D721Med (cell line): ENCODE measurements at regions not wholly inside any gene's neighbourhood (a gene's known extent, or its start where the extent isn't known, plus 50 kb on each side); places are given as distances from the start of the nearest gene placed in this dataset.

Experiments
- DNase-seq: peaks from one replicate; pipeline ENCODE4 v3.0.0; 2011; ENCODE audit warnings: low spot score; ENCODE audit not compliant: insufficient read length
- FAIRE-seq: peaks from 2 replicates; lab custom pipeline; 2011; peaks lifted over from hg19 to GRCh38; lab: Jason Lieb, UNC
- TF ChIP-seq, protein P1 (sequence below): IDR thresholded peaks from 2 replicates; pipeline ENCODE4 v1.5.1; 2012; ENCODE audit warnings: mild to moderate bottlenecking, control low read depth; ENCODE audit not compliant: insufficient read depth; ENCODE audit errors: missing control alignments

GRCh38 chr15:25068696-25069095, 113.9 kb downstream of the SNRPN start:
- FAIRE-seq (no peak), DNase-seq (no peak)
- TF ChIP-seq, protein P1, sequence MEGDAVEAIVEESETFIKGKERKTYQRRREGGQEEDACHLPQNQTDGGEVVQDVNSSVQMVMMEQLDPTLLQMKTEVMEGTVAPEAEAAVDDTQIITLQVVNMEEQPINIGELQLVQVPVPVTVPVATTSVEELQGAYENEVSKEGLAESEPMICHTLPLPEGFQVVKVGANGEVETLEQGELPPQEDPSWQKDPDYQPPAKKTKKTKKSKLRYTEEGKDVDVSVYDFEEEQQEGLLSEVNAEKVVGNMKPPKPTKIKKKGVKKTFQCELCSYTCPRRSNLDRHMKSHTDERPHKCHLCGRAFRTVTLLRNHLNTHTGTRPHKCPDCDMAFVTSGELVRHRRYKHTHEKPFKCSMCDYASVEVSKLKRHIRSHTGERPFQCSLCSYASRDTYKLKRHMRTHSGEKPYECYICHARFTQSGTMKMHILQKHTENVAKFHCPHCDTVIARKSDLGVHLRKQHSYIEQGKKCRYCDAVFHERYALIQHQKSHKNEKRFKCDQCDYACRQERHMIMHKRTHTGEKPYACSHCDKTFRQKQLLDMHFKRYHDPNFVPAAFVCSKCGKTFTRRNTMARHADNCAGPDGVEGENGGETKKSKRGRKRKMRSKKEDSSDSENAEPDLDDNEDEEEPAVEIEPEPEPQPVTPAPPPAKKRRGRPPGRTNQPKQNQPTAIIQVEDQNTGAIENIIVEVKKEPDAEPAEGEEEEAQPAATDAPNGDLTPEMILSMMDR, result no peak

- DNase-seq, result no peak
- FAIRE-seq, result no peak
- TF ChIP-seq, protein P1, result no peak
Measured at GRCh38 chr15:25070353-25070963, 115.7 kb downstream of the SNRPN start.

GRCh38 chr15:25072857-25073476, 118.2 kb downstream of the SNRPN start:
- no peak for FAIRE-seq
- TF ChIP-seq, protein P1, result no peak
- DNase-seq, result no peak

- TF ChIP-seq, protein P1, result no peak
- DNase-seq (no peak), FAIRE-seq (no peak)
Measured at GRCh38 chr15:25087137-25087536, 132.3 kb downstream of the SNRPN start.

DNA sequence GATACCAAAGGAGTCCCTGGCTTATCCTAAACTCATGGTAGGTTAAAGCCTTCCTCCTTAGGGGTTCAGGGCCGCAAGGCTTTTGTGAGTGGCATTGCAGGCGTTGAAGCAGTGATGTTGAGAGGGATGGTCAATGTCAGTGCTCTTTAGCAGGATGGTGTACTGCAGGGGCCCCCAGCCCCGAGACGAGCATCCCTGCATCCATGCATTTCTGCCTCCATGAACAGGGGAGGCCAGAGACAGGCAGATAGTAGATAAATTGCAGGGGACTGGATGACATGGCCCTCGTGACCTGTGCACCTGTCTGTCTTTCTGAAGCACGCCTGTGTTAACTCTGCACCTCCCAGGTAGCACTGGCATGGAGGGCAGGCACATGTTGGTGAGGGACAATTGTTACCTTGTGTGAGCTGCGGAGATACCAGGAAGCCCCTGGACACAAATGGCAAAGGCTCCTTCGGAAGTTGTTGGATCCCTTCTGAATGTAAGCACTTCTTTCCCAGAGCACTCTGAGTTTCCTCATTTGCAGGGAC, 133.5 kb downstream of the SNRPN start:
- no peak for DNase-seq
- FAIRE-seq, result no peak
- TF ChIP-seq, protein P1, result no peak

DNA sequence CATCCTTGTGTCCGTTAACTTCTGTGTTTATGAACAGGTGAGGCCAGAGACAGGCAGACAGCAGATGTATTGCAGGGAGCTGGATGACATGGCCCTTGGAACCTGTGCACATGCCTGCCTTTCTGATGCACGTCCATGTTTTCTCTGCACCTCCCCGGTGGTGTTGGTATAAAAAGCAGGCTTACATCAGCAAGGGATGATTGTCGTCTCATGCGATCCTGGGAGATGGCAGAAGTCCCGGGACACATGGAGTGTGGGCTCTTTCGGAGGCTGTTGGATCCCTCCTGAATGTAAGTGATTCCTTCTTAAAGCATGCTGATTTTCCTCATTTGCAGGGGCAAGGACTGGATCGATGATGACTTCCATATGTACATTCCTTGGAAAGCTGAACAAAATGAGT, 134.8 kb downstream of the SNRPN start:
- FAIRE-seq (no peak), DNase-seq (no peak)
- TF ChIP-seq, protein P1, result no peak
